Omental fat pad (tissue), 3 donors: ENCODE measurements at regions not wholly inside any gene's neighbourhood (a gene's known extent, or its start where the extent isn't known, plus 50 kb on each side); places are given as distances from the start of the nearest gene placed in this dataset.

Experiments
- ATAC-seq: fragments of 150-250 bp; one replicate; pipeline ENCODE4 v1.9.1; 2016; ENCODE audit warnings: mild to moderate bottlenecking, moderate library complexity; ENCODE audit not compliant: low FRiP score
- DNase-seq: peaks from one replicate; pipeline ENCODE4 v3.0.0-alpha.2; 2019; ENCODE audit warnings: low spot score
- TF ChIP-seq, protein P1 (sequence below), 3 donors: fragments of 450-650 bp; IDR thresholded peaks; one replicate each; pipeline ENCODE4 v1.5.1; 2016 to 2017; ENCODE audit warnings: antibody characterized with exemption in 3 of 3, mild to moderate bottlenecking in 3 of 3, moderate library complexity in 2 of 3

- ATAC-seq (no peak), DNase-seq (no peak)
- TF ChIP-seq, protein P1, sequence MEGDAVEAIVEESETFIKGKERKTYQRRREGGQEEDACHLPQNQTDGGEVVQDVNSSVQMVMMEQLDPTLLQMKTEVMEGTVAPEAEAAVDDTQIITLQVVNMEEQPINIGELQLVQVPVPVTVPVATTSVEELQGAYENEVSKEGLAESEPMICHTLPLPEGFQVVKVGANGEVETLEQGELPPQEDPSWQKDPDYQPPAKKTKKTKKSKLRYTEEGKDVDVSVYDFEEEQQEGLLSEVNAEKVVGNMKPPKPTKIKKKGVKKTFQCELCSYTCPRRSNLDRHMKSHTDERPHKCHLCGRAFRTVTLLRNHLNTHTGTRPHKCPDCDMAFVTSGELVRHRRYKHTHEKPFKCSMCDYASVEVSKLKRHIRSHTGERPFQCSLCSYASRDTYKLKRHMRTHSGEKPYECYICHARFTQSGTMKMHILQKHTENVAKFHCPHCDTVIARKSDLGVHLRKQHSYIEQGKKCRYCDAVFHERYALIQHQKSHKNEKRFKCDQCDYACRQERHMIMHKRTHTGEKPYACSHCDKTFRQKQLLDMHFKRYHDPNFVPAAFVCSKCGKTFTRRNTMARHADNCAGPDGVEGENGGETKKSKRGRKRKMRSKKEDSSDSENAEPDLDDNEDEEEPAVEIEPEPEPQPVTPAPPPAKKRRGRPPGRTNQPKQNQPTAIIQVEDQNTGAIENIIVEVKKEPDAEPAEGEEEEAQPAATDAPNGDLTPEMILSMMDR (IDR thresholded peaks at IDR 0.05): no peak
Measured at GRCh38 chr5:83001796-83002381, 75.3 kb downstream of the TMEM167A start.

- no peak for ATAC-seq
- no peak for DNase-seq
- TF ChIP-seq, protein P1 (IDR thresholded peaks at IDR 0.05): no peak
Measured at GRCh38 chr5:83000922-83001321, 76.3 kb downstream of the TMEM167A start.

GRCh38 chr5:83000428-83000827, 76.8 kb downstream of the TMEM167A start:
- ATAC-seq: no peak
- no peak for DNase-seq
- TF ChIP-seq, protein P1 (IDR thresholded peaks at IDR 0.05): no peak

DNA sequence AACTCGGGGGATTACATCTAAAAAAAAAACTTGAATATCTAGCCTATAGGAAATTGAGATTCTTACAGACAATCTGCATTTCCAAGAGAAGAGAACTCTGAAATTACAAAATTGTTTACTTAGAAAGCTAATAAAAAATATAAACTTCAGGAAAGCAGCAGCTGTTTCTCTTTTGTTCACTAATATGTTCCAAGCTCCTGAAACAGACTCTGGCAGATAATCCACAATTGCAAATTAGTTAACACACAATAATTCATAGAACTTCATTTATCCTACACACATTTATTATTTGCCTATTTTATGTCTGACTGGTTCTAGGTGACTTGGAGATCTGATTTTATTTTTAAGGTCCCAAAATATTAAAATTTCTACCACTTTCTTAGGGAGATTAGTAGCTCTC, 83.8 kb downstream of the TMEM167A start:
- TF ChIP-seq, protein P1 (IDR thresholded peaks at IDR 0.05): no peak
- no peak for DNase-seq
- ATAC-seq: no peak

GRCh38 chr5:82992646-82993045, 84.5 kb downstream of the TMEM167A start:
- no peak for ATAC-seq
- no peak for DNase-seq
- TF ChIP-seq, protein P1 (IDR thresholded peaks at IDR 0.05): no peak

GRCh38 chr5:82991678-82992323, 85.4 kb downstream of the TMEM167A start:
- ATAC-seq (no peak), DNase-seq (no peak)
- TF ChIP-seq, protein P1 (IDR thresholded peaks at IDR 0.05): no peak

DNA sequence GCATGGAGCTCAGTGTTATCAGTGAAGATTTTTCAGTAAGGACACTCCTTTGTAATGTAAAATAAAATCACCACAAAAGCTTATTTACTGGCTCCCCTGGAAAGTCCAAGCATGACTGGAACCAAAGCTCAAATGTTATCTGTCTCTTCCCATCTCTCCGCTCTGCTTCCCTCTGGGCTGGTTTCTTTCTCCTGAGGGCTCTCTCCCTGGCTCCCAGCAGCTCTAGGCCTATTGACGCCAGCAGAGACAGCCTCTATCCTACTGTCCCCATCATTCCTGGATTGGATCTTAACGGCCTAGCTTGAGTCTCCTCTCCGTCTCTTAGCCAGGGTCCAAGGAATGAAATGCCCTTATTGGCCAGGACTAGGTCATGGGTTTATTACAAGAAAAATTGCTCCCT, 86.1 kb downstream of the TMEM167A start:
- ATAC-seq (no peak), DNase-seq (no peak)
- TF ChIP-seq, protein P1 (IDR thresholded peaks at IDR 0.05): no peak
